GM21825 (cell line): ENCODE measurements at regions not wholly inside any gene's neighbourhood (a gene's known extent, or its start where the extent isn't known, plus 50 kb on each side); places are given as distances from the start of the nearest gene placed in this dataset.
"Not testable (repeated sequence)": the region's sequence is repeated elsewhere in the genome, so short reads cannot be mapped to it uniquely, and the experiment has no call there.

Experiments used
- ATAC-seq: cut with Tn5 transposase; IDR thresholded peaks from one replicate; pipeline ENCODE4 v1.9.1; 2021; ENCODE audit warnings: mild to moderate bottlenecking, moderate library complexity; ENCODE audit not compliant: unreplicated experiment

- no peak for ATAC-seq
Observed at GRCh38 chr11:16542353-16542752, 186.0 kb upstream of the SOX6 start.

GRCh38 chr11:16536513-16536912, 180.2 kb upstream of the SOX6 start:
- ATAC-seq: no peak

- no peak for ATAC-seq
Observed at GRCh38 chr11:16528639-16529038, 172.3 kb upstream of the SOX6 start.

GRCh38 chr11:16527525-16528246, 171.3 kb upstream of the SOX6 start:
- no peak for ATAC-seq

- ATAC-seq: no peak
Observed at GRCh38 chr11:16526947-16527346, 170.6 kb upstream of the SOX6 start.

GRCh38 chr11:16520713-16521112, 164.4 kb upstream of the SOX6 start:
- ATAC-seq: not testable (repeated sequence)

GRCh38 chr11:16512899-16513241, 156.5 kb upstream of the SOX6 start:
- peak; percentile 91 for ATAC-seq

GRCh38 chr11:16512198-16512898, 156.0 kb upstream of the SOX6 start:
- no peak for ATAC-seq

GRCh38 chr11:16511116-16512114, 155.1 kb upstream of the SOX6 start:
- ATAC-seq: no peak

- no peak for ATAC-seq
Observed at GRCh38 chr11:16505481-16505880, 149.1 kb upstream of the SOX6 start.

- ATAC-seq: not testable (repeated sequence)
Observed at GRCh38 chr11:16503891-16504290, 147.5 kb upstream of the SOX6 start.

- ATAC-seq: no peak
Observed at GRCh38 chr11:16494918-16495691, 138.8 kb upstream of the SOX6 start.

GRCh38 chr11:16484434-16484833, 128.1 kb upstream of the SOX6 start:
- ATAC-seq: no peak

GRCh38 chr11:16474659-16475058, 118.3 kb upstream of the SOX6 start:
- no peak for ATAC-seq

- ATAC-seq: no peak
Observed at GRCh38 chr11:16469968-16470367, 113.6 kb upstream of the SOX6 start.

- ATAC-seq: no peak
Observed at GRCh38 chr11:16468735-16469453, 112.5 kb upstream of the SOX6 start.

- no peak for ATAC-seq
Observed at GRCh38 chr11:16460508-16460907, 104.2 kb upstream of the SOX6 start.

- ATAC-seq: no peak
Observed at GRCh38 chr11:16456366-16456765, 100.0 kb upstream of the SOX6 start.

- ATAC-seq: no peak
Observed at GRCh38 chr11:16454289-16454863, 98.0 kb upstream of the SOX6 start.
